HCT116 (cell line): ENCODE measurements at regions not wholly inside any gene's neighbourhood (a gene's known extent, or its start where the extent isn't known, plus 50 kb on each side); places are given as distances from the start of the nearest gene placed in this dataset.

Experiments used
- ATAC-seq: fragments of 200-7000 bp; cut with Tn5 transposase; 2 replicates; pipeline ENCODE4 v1.9.1; 2020; ENCODE audit warnings: mild to moderate bottlenecking, moderate library complexity
- BruUV-seq: library from RNA; stranded (reverse); fragments of 400-500 nt; replicated peaks from 2 replicates; lab custom pipeline; 2021; lab: Mats Ljungman, UMichigan
- CTCF ChIA-PET: fragments of 300-600 bp; sonication (Branson Sonifier 250); formaldehyde crosslinking; loops from one replicate; lab custom pipeline; 2021; ENCODE audit warnings: antibody characterized with exemption; lab: Charles Lee
- POLR2A ChIA-PET: fragments of 300-600, 350-600 bp; sonication (Branson Sonifier 250); formaldehyde crosslinking; loops from one replicate; lab custom pipeline; 2021; ENCODE audit warnings: antibody characterized with exemption; lab: Charles Lee
- RAD21 ChIA-PET, 2 experiments: fragments of 300-600 bp; sonication (Branson Sonifier 250); formaldehyde crosslinking; loops; one replicate each; lab custom pipeline; 2023; ENCODE audit warnings: low total read pairs in 2 of 2; ENCODE audit not compliant: uncharacterized antibody in 2 of 2, unreplicated experiment in 2 of 2, low non-redundant PET in 1 of 2; lab: Charles Lee
- DNase-seq: peaks from one replicate; pipeline ENCODE4 v3.0.0-alpha.2; 2010; ENCODE audit warnings: low read depth, low spot score
- H2AFZ ChIP-seq: fragments of 200-600 bp; shearing (Covaris generic), sonication (generic); 2 replicates; pipeline ENCODE4 v1.6.1; 2017; ENCODE audit warnings: low read depth, mixed run types, mixed read lengths, antibody characterized with exemption, low read length; ENCODE audit not compliant: poor library complexity, severe bottlenecking
- H3K27ac ChIP-seq: 2 replicates; pipeline ENCODE4 v1.5.1; 2012; ENCODE audit warnings: low read depth, low read length
- H3K27me3 ChIP-seq: fragments of 200-600 bp; sonication (generic); 2 replicates; pipeline ENCODE4 v1.6.1; 2016; ENCODE audit warnings: mixed run types, low read length, mixed read lengths; ENCODE audit not compliant: insufficient read depth
- H3K36me3 ChIP-seq, 2 experiments: fragments of 200-500 bp in 1 of 2; fragments of 200-600 bp in 1 of 2; sonication (Bioruptor generic) in 1 of 2; sonication (generic) in 1 of 2; 2 replicates each; pipeline versions ENCODE4 v1.5.1 to v1.6.1; 2014 to 2016; ENCODE audit warnings: low read length in 2 of 2, inconsistent platforms in 1 of 2, mixed read lengths in 1 of 2, mixed run types in 1 of 2; ENCODE audit not compliant: insufficient read depth in 2 of 2, control insufficient read depth in 1 of 2
- H3K4me1 ChIP-seq, 2 experiments: fragments of 200-600 bp in 1 of 2; sonication (generic) in 1 of 2; 2 replicates each; pipeline versions ENCODE4 v1.5.1 to v1.6.1; 2012 to 2017; ENCODE audit warnings: low read length in 2 of 2, inconsistent platforms in 1 of 2, mild to moderate bottlenecking in 1 of 2, mixed read lengths in 1 of 2, mixed run types in 1 of 2, moderate library complexity in 1 of 2; ENCODE audit not compliant: insufficient read depth in 2 of 2, control insufficient read depth in 1 of 2
- H3K4me2 ChIP-seq: fragments of 200-600 bp; sonication (generic); 2 replicates; pipeline ENCODE4 v1.6.1; 2017; ENCODE audit warnings: mixed run types, low read length, mixed read lengths
- H3K4me3 ChIP-seq, 2 experiments: fragments of 200-600 bp in 1 of 2; sonication (generic) in 1 of 2; replicated peaks in 1 of 2; 2 replicates each; pipeline ENCODE4 v1.5.1; 2011 to 2016; ENCODE audit warnings: low read length in 2 of 2, control low read depth in 1 of 2, low read depth in 1 of 2, mild to moderate bottlenecking in 1 of 2, mixed read lengths in 1 of 2, mixed run types in 1 of 2
- H3K79me2 ChIP-seq: fragments of 200-600 bp; sonication (generic); 2 replicates; pipeline ENCODE4 v1.6.1; 2017; ENCODE audit warnings: mild to moderate bottlenecking, mixed run types, low read length, moderate library complexity, mixed read lengths; ENCODE audit not compliant: insufficient read depth
- H3K9ac ChIP-seq: fragments of 200-600 bp; sonication (generic); 2 replicates; pipeline ENCODE4 v1.6.1; 2016; ENCODE audit warnings: low read length, mixed read lengths
- H3K9me2 ChIP-seq: fragments of 200-600 bp; sonication (generic), shearing (Covaris generic); 2 replicates; pipeline ENCODE4 v1.6.1; 2017; ENCODE audit warnings: mixed run types, mild to moderate bottlenecking, moderate library complexity; ENCODE audit not compliant: insufficient read depth
- H3K9me3 ChIP-seq, 2 experiments: fragments of 200-500 bp in 1 of 2; fragments of 200-600 bp in 1 of 2; sonication (Bioruptor generic) in 1 of 2; sonication (generic) in 1 of 2; 2 replicates each; pipeline ENCODE4 v1.6.1; 2014 to 2017; ENCODE audit warnings: low read length in 2 of 2, mixed read lengths in 2 of 2, inconsistent platforms in 1 of 2, low read depth in 1 of 2, mild to moderate bottlenecking in 1 of 2, mixed run types in 1 of 2, moderate library complexity in 1 of 2; ENCODE audit not compliant: control insufficient read depth in 1 of 2, insufficient read depth in 1 of 2
- H4K20me1 ChIP-seq: fragments of 200-600 bp; sonication (generic), shearing (Covaris generic); 2 replicates; pipeline ENCODE4 v1.6.1; 2017; ENCODE audit warnings: mixed run types, mild to moderate bottlenecking, moderate library complexity; ENCODE audit not compliant: insufficient read depth
- CBX3 ChIP-seq: IDR thresholded peaks from 2 replicates; pipeline ENCODE4 v1.6.1; 2012; ENCODE audit warnings: low read depth
- CEBPB ChIP-seq: IDR thresholded peaks from 2 replicates; pipeline ENCODE4 v1.6.1; 2012; ENCODE audit warnings: low read depth
- EGR1 ChIP-seq: IDR thresholded peaks from 2 replicates; pipeline ENCODE4 v1.6.1; 2012; ENCODE audit warnings: low read depth
- ELF1 ChIP-seq: IDR thresholded peaks from 2 replicates; pipeline ENCODE4 v1.6.1; 2012; ENCODE audit warnings: low read depth, borderline replicate concordance
- EZH2phosphoT487 ChIP-seq: fragments of 200-600 bp; IDR thresholded peaks from 2 replicates; pipeline ENCODE4 v1.6.1; 2018; ENCODE audit warnings: antibody characterized with exemption, borderline replicate concordance
- FOSL1 ChIP-seq: IDR thresholded peaks from 2 replicates; pipeline ENCODE4 v1.6.1; 2012; ENCODE audit warnings: low read depth
- JUND ChIP-seq: IDR thresholded peaks from 2 replicates; pipeline ENCODE4 v1.6.1; 2012
- POLR2A ChIP-seq: IDR thresholded peaks from 2 replicates; pipeline ENCODE4 v1.7.0; 2011; ENCODE audit warnings: borderline replicate concordance; ENCODE audit not compliant: insufficient read depth, insufficient read length; ENCODE audit errors: extremely low read depth
- POLR2AphosphoS5 ChIP-seq: IDR thresholded peaks from 2 replicates; pipeline ENCODE4 v1.6.1; 2011; ENCODE audit warnings: mild to moderate bottlenecking, low read depth, low read length, moderate library complexity
- SP1 ChIP-seq: IDR thresholded peaks from 2 replicates; pipeline ENCODE4 v1.6.1; 2012; ENCODE audit warnings: low read depth
- TCF7L2 ChIP-seq: IDR thresholded peaks from 2 replicates; pipeline ENCODE4 v1.7.0; 2011; ENCODE audit warnings: borderline replicate concordance, inconsistent platforms; ENCODE audit not compliant: insufficient read depth, insufficient read length; ENCODE audit errors: extremely low read depth
- YY1 ChIP-seq: IDR thresholded peaks from 2 replicates; pipeline ENCODE4 v1.6.1; 2011; ENCODE audit warnings: low read length, low read depth, moderate library complexity, mild to moderate bottlenecking; ENCODE audit not compliant: insufficient replicate concordance; ENCODE audit errors: extremely low read depth
- ZFX ChIP-seq: fragments of 450-650 bp; IDR thresholded peaks from 2 replicates; pipeline ENCODE4 v1.6.1; 2017
- ZNF274 ChIP-seq: fragments of 200-500 bp; sonication (Bioruptor generic); IDR thresholded peaks from 2 replicates; pipeline ENCODE4 v1.6.1; 2014; ENCODE audit warnings: mild to moderate bottlenecking, low read depth, low read length, inconsistent platforms
- intact Hi-C: fragments of 100-400 bp; cut with micrococcal nuclease; formaldehyde crosslinking; loops from 2 replicates; pipeline ENCODE4 v1.10.0; 2022
- TF ChIP-seq, protein P1 (sequence below): IDR thresholded peaks from 2 replicates; pipeline ENCODE4 v1.6.1; 2012
- TF ChIP-seq, protein P2 (sequence below): IDR thresholded peaks from 2 replicates; pipeline ENCODE4 v1.6.1; 2012
- TF ChIP-seq, protein P3 (sequence below): IDR thresholded peaks from 2 replicates; pipeline ENCODE4 v1.6.1; 2012; ENCODE audit warnings: low read depth
- TF ChIP-seq, protein P4 (sequence below), 3 experiments: fragments of 200-600 bp in 1 of 3; sonication (generic) in 1 of 3; IDR thresholded peaks in 2 of 3; conservative IDR thresholded peaks in 1 of 3; 2 replicates each; pipeline ENCODE4 v1.5.1; 2012 to 2017; ENCODE audit warnings: low read depth in 2 of 3, low read length in 2 of 3, antibody characterized with exemption in 1 of 3, borderline replicate concordance in 1 of 3, control low read depth in 1 of 3, mild to moderate bottlenecking in 1 of 3, mixed read lengths in 1 of 3, mixed run types in 1 of 3, moderate library complexity in 1 of 3; ENCODE audit not compliant: insufficient read depth in 1 of 3

DNA sequence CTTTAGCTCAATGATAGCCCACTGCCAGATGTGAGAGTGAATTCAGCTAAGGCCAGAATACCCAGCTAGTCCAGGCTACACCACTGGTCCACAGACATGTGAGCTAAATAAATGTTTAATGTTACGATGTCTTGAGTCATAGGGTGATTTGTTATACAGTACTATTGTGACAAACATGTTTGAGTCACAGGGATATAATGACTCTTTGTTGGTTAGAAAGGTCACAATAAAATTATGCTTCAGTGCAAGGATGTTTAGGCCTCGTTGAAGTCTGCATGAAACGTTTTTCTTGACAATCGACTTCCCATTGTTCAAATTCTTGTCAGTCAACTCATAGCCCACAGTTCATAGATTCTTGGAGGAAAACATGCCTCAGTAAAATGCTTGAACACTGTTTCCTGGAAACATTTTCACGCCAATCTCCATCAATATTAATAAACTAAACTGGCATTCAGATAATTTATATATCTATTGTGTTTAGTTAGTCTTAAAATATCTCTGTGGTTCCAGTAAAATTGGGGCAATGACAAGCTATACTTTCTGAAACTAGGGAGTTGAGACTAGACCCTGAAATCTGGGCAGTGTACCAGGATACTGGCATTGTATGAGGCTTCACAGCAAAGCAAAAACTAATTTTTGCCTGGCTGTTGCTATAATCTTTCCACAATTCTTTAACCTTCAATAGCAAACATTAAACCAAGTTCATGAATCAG is 650.8 kb upstream of the KIRREL3 start:
- intact Hi-C loops = no loop called here
- no peak for ATAC-seq
- H3K36me3 ChIP-seq = no peaks in the 10 kb centered on the region
- ChIA-PET POLR2A (no interaction called here), RAD21 (no interaction called here), CTCF (no interaction called here)
- H3K27ac ChIP-seq = no peak overlapping the region
- H3K4me3 ChIP-seq = no peak overlapping the region
- no TSS peak for BruUV-seq
- H3K9me3 ChIP-seq = peaks cover 4 to 26% of the 10 kb centered on the region in 2 experiments; a peak in 2 of 4 replicates
- H3K4me2 ChIP-seq = no peak overlapping the region
- no peak for DNase-seq
- no peaks in the 10 kb centered on the region for H3K4me1 ChIP-seq
- H4K20me1 ChIP-seq = no peaks in the 10 kb centered on the region
- no peak overlapping the region for H3K9ac ChIP-seq
- H3K9me2 ChIP-seq = no peaks in the 10 kb centered on the region
- TF ChIP-seq SP1 = no peak
- TF ChIP-seq, protein P1, sequence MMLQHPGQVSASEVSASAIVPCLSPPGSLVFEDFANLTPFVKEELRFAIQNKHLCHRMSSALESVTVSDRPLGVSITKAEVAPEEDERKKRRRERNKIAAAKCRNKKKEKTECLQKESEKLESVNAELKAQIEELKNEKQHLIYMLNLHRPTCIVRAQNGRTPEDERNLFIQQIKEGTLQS = no peak
- TF ChIP-seq YY1 = no peak
- TF ChIP-seq ZNF274 = no peak
- TF ChIP-seq CBX3 = no peak
- no peak for TF ChIP-seq POLR2AphosphoS5
- TF ChIP-seq ZFX = no peak
- no peak for TF ChIP-seq EZH2phosphoT487
- no peak for TF ChIP-seq FOSL1
- TF ChIP-seq ELF1 = no peak
- TF ChIP-seq, protein P2, sequence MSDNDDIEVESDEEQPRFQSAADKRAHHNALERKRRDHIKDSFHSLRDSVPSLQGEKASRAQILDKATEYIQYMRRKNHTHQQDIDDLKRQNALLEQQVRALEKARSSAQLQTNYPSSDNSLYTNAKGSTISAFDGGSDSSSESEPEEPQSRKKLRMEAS = no peak
- TF ChIP-seq POLR2A = no peak
- TF ChIP-seq JUND = no peak
- no peak for TF ChIP-seq CEBPB
- no peak for TF ChIP-seq TCF7L2
- TF ChIP-seq, protein P3, sequence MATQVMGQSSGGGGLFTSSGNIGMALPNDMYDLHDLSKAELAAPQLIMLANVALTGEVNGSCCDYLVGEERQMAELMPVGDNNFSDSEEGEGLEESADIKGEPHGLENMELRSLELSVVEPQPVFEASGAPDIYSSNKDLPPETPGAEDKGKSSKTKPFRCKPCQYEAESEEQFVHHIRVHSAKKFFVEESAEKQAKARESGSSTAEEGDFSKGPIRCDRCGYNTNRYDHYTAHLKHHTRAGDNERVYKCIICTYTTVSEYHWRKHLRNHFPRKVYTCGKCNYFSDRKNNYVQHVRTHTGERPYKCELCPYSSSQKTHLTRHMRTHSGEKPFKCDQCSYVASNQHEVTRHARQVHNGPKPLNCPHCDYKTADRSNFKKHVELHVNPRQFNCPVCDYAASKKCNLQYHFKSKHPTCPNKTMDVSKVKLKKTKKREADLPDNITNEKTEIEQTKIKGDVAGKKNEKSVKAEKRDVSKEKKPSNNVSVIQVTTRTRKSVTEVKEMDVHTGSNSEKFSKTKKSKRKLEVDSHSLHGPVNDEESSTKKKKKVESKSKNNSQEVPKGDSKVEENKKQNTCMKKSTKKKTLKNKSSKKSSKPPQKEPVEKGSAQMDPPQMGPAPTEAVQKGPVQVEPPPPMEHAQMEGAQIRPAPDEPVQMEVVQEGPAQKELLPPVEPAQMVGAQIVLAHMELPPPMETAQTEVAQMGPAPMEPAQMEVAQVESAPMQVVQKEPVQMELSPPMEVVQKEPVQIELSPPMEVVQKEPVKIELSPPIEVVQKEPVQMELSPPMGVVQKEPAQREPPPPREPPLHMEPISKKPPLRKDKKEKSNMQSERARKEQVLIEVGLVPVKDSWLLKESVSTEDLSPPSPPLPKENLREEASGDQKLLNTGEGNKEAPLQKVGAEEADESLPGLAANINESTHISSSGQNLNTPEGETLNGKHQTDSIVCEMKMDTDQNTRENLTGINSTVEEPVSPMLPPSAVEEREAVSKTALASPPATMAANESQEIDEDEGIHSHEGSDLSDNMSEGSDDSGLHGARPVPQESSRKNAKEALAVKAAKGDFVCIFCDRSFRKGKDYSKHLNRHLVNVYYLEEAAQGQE = no peak
- TF ChIP-seq EGR1 = no peak
- TF ChIP-seq, protein P4, sequence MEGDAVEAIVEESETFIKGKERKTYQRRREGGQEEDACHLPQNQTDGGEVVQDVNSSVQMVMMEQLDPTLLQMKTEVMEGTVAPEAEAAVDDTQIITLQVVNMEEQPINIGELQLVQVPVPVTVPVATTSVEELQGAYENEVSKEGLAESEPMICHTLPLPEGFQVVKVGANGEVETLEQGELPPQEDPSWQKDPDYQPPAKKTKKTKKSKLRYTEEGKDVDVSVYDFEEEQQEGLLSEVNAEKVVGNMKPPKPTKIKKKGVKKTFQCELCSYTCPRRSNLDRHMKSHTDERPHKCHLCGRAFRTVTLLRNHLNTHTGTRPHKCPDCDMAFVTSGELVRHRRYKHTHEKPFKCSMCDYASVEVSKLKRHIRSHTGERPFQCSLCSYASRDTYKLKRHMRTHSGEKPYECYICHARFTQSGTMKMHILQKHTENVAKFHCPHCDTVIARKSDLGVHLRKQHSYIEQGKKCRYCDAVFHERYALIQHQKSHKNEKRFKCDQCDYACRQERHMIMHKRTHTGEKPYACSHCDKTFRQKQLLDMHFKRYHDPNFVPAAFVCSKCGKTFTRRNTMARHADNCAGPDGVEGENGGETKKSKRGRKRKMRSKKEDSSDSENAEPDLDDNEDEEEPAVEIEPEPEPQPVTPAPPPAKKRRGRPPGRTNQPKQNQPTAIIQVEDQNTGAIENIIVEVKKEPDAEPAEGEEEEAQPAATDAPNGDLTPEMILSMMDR (IDR thresholded peaks at IDR 0.05 in 2 of 3, conservative IDR thresholded peaks at IDR 0.05 in 1 of 3; ENCODE audit: borderline replicate concordance in 1 of 3, insufficient read depth in 1 of 3, low read depth in 2 of 3, low read length in 2 of 3) = no peak
- TF ChIP-seq, all 23 proteins: peak for 0
- no peaks in the 10 kb centered on the region for H3K27me3 ChIP-seq
- H2AFZ ChIP-seq = no peak overlapping the region
- no peaks in the 10 kb centered on the region for H3K79me2 ChIP-seq
